OCI-LY7 (cell line): ENCODE measurements at regions not wholly inside any gene's neighbourhood (a gene's known extent, or its start where the extent isn't known, plus 50 kb on each side); places are given as distances from the start of the nearest gene placed in this dataset.

Experiments used
- BruUV-seq: library from RNA; stranded (reverse); fragments of 400-500 nt; replicated peaks from 2 replicates; lab custom pipeline; 2021; lab: Mats Ljungman, UMichigan
- CTCF ChIA-PET: fragments of 300-600 bp; sonication (Branson Sonifier 250); formaldehyde crosslinking; loops from one replicate; lab custom pipeline; 2022; ENCODE audit warnings: antibody characterized with exemption; ENCODE audit not compliant: unreplicated experiment; lab: Charles Lee
- POLR2A ChIA-PET: fragments of 300-600 bp; sonication (Branson Sonifier 250); formaldehyde crosslinking; loops from one replicate; lab custom pipeline; 2022; ENCODE audit warnings: antibody characterized with exemption; lab: Charles Lee
- DNase-seq: peaks from one replicate; pipeline ENCODE4 v3.0.0-alpha.2; 2015; ENCODE audit warnings: low spot score
- H2AFZ ChIP-seq: fragments of 200-600 bp; sonication (generic), shearing (Covaris generic); 2 replicates; pipeline ENCODE4 v1.6.1; 2014; ENCODE audit warnings: mild to moderate bottlenecking, antibody characterized with exemption, low read length, moderate library complexity
- H3K27ac ChIP-seq: fragments of 200-600 bp; sonication (generic); 2 replicates; pipeline ENCODE4 v1.5.1; 2014; ENCODE audit warnings: mixed run types, low read depth, mild to moderate bottlenecking, moderate library complexity, low read length, inconsistent platforms; ENCODE audit not compliant: poor library complexity, severe bottlenecking
- H3K36me3 ChIP-seq: fragments of 200-600 bp; sonication (generic); 2 replicates; pipeline ENCODE4 v1.6.1; 2014; ENCODE audit warnings: mild to moderate bottlenecking, antibody characterized with exemption, low read length, moderate library complexity, mixed read lengths; ENCODE audit not compliant: insufficient read depth
- H3K4me1 ChIP-seq: fragments of 200-600 bp; sonication (generic); 2 replicates; pipeline ENCODE4 v1.5.1; 2014; ENCODE audit warnings: mild to moderate bottlenecking, low read length; ENCODE audit not compliant: insufficient read depth, poor library complexity, severe bottlenecking
- H3K4me2 ChIP-seq: fragments of 200-600 bp; sonication (generic); 2 replicates; pipeline ENCODE4 v1.6.1; 2014; ENCODE audit warnings: mild to moderate bottlenecking, low read length
- H3K4me3 ChIP-seq: fragments of 200-600 bp; sonication (generic); 2 replicates; pipeline ENCODE4 v1.5.1; 2014; ENCODE audit warnings: mild to moderate bottlenecking, low read depth, low read length; ENCODE audit not compliant: poor library complexity, severe bottlenecking
- H3K79me2 ChIP-seq: fragments of 200-600 bp; sonication (generic); 2 replicates; pipeline ENCODE4 v1.6.1; 2016; ENCODE audit warnings: low read depth, mild to moderate bottlenecking, low read length, moderate library complexity, mixed read lengths; ENCODE audit not compliant: insufficient read depth
- H3K9me2 ChIP-seq: fragments of 200-600 bp; sonication (generic); 2 replicates; pipeline ENCODE4 v1.6.1; 2016; ENCODE audit warnings: mild to moderate bottlenecking, low read length, mixed read lengths; ENCODE audit not compliant: insufficient read depth
- H3K9me3 ChIP-seq: fragments of 200-600 bp; sonication (generic); 2 replicates; pipeline ENCODE4 v1.6.1; 2014; ENCODE audit warnings: mild to moderate bottlenecking, mixed run types, low read length, mixed read lengths
- H4K20me1 ChIP-seq: fragments of 200-600 bp; sonication (generic); 2 replicates; pipeline ENCODE4 v1.6.1; 2014; ENCODE audit warnings: mild to moderate bottlenecking, antibody characterized with exemption, low read length, moderate library complexity, mixed read lengths; ENCODE audit not compliant: insufficient read depth
- CTCF ChIP-seq: fragments of 200-600 bp; sonication (generic); conservative IDR thresholded peaks from 2 replicates; pipeline ENCODE4 v1.5.1; 2014; ENCODE audit warnings: mild to moderate bottlenecking, antibody characterized with exemption, low read length, moderate library complexity, mixed read lengths
- EZH2phosphoT487 ChIP-seq: fragments of 200-600 bp; sonication (generic); IDR thresholded peaks from 2 replicates; pipeline ENCODE4 v1.6.1; 2018; ENCODE audit warnings: low read depth, borderline replicate concordance, mild to moderate bottlenecking, mixed run types, antibody characterized with exemption, low read length, moderate library complexity, mixed read lengths
- intact Hi-C: fragments of 100-400 bp; cut with micrococcal nuclease; formaldehyde crosslinking; loops from one replicate; pipeline ENCODE4 v1.10.0; 2022; ENCODE audit not compliant: unreplicated experiment

DNA sequence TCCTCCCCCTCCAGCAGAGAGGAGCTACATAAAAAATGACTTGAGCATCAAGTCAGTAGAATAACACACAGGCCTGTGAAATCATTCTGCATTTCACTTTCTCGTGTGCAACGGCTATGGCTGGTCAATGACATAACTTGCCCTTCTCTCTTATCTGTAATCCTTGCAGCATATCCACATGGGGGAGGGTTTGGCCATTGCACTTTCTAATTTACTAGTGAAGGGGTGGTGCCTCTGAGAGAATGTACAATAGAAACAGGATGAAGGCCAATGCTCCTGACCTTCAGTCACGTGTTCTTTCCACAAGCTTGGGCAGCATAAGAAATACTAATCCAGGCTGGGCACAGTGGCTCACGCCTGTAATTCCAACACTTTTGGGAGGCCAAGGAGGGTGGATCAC, 641.0 kb upstream of the ARGLU1 start:
- Histone ChIP-seq H3K9me2 (no peaks in the 10 kb centered on the region), H4K20me1 (no peaks in the 10 kb centered on the region), H3K4me3 (no peak overlapping the region), H3K27ac (no peak overlapping the region), H3K4me1 (no peaks in the 10 kb centered on the region), H3K79me2 (no peaks in the 10 kb centered on the region), H3K4me2 (no peak overlapping the region), H3K36me3 (no peaks in the 10 kb centered on the region), H3K9me3 (no peaks in the 10 kb centered on the region), H2AFZ (no peak overlapping the region)
- ChIA-PET POLR2A (no interaction called here), CTCF (no interaction called here)
- BruUV-seq = no TSS peak
- DNase-seq = no peak
- intact Hi-C loops = loop anchor here (5.0 kb wide), 1 partner anchor 443 kb away; no protein-coding TSS in a partner anchor
- TF ChIP-seq EZH2phosphoT487 (no peak), CTCF (no peak)

DNA sequence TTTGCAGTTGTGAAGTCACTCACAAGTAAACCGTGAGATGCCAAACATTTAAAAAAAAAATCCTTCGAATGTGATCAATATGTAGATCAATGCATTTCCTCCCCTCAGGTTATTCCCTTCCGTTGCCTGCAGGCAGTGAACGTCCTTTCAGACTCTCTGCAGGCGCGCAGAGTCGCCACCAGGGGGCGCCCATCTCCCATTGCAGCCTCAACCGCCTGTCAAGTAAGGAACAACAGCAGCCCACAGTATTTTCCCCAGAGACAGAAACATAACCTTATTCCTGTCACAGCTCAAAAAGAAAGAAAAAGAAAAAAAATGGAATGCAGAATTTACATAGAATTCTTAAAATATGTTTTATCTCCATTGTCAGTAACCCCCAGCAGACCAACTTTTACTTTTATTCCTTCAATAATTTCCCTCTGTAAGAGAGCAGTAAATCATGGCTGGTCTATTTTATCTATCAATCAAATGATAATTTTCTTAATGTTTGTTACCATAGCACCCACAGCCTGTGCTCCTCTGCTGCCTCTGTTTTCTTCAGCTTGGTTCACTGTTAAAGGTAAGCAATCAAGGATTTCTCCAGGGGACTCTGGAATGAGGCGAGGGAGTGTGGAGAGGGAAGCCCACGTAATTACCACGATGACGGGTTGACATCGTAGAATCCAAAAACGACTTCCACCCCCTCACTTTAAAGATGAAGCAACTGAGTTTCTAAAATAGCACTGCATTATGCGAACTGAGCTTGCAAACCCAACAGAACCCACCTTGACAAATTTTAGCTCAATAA, 637.6 kb upstream of the ARGLU1 start:
- Histone ChIP-seq H3K9me3 (no peaks in the 10 kb centered on the region), H3K4me3 (no peak overlapping the region), H3K4me2 (no peak overlapping the region), H3K79me2 (no peaks in the 10 kb centered on the region), H3K27ac (no peak overlapping the region), H3K4me1 (no peaks in the 10 kb centered on the region), H3K9me2 (no peaks in the 10 kb centered on the region), H4K20me1 (no peaks in the 10 kb centered on the region), H2AFZ (no peak overlapping the region), H3K36me3 (no peaks in the 10 kb centered on the region)
- TF ChIP-seq EZH2phosphoT487 = no peak
- TF ChIP-seq CTCF = peak; percentile 84
- intact Hi-C loops = loop anchor here (5.0 kb wide), 1 partner anchor 447 kb away; no protein-coding TSS in a partner anchor
- BruUV-seq = no TSS peak
- CTCF ChIA-PET = no interaction called here
- POLR2A ChIA-PET = no interaction called here
- DNase-seq = peak; percentile 39
